ENCODE measurements at regions not wholly inside any gene's neighbourhood (a gene's known extent, or its start where the extent isn't known, plus 50 kb on each side); places are given as distances from the start of the nearest gene placed in this dataset.

DNA sequence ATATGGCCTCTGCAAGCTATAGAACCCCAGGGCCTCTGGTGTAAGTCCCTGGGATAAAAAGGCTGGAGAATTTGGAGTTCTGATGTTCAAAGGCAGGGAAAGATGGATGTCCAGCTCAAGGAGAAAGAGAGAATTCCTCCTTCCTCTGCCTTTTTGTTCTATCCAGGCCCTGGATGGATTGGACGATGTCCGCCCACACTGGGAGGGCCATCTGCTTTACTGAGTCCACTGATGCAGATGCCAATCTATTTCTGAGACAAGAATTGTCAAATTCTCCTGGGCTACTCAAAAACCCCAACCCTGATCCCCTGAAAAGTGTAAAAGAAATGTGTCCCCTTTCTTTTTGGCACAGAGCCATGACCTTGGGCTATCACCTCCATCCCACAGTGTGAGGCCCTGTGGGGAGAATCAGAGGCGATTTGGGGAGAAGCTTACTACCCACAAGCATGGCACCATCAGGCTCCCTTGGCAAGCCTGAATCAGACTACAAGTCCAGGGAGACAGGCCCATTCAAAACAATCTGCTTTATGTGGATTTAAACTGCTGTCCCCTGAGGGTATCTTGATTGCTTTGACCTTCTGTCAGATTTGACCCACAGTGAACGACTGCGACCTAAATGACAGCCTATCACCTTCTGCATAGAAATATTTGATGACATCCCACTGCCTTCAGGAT lies 334.0 kb downstream of the NUAK1 start:
- DNase-seq (ENCODE audit: low read depth in 2 of 2): no peak

DNA sequence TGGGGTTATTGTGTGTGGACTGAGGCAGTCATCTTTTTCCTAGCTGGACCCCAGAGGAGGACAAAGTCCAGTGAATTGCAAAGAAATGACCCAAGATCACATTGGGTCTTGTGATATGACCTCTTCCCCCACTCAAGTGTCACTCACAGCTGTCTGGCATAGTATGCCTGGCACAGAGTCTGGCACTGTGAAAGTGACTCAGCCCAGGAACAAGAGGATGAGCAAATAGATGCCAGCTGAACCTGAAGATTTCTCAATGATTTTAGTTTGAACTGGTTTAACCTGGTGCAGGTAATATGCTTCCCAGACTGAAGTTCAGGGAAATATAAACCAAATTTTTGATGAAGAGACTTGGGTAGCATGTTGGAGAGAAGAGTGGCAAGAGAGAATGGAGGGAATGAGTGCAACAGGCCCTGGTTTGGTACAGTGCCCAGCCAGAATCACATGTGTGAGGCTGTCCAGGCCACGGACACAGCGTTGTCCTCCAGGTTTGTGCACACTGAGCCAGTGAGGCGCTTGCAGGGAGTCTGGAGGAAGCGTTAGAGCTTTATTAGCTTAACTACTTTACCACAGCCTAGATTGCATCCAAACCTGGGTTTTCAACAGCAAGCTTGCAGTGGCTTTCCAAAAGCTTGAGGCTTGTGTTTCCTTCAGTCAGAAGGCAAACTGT lies 332.9 kb downstream of the NUAK1 start:
- DNase-seq (ENCODE audit: low read depth in 2 of 2): no peak

DNA sequence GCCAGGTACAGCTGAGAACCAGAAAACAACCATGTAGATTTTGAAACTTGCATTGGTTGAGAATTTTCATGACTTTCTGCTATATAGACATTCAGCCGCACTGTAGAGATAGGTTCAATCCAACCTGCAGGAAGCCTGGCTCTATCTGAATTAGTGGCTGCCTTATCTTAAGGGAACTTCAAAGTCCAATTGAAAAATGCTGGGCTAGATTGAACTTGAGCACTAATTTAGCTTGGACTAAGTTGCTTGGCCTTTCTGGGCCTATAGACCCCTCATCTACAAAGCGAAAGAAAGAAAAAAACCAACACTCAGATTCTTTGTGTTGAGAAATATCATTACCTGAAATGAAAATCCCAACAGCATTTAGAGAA lies 332.4 kb downstream of the NUAK1 start:
- DNase-seq (ENCODE audit: low read depth in 2 of 2): no peak

DNA sequence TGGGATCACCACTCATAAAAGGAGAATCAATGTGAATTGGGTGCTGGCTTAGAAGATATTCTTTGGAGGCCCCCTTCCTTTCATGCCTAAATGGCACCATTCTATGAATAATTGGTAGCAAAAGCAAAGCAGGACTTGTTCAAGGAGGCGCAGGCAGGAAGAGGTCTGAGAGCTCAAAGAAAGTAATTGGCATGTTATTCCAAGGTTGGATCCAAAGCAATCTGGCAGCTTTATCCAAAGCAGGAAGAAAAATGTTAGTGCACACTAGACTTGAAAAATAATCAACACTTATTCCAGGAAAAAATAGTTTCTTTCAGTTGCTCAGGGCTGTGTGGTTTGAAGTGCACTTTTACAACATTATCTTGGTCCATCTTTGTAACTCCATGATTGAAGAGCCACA lies 326.4 kb downstream of the NUAK1 start:
- DNase-seq (ENCODE audit: low read depth in 2 of 2): no peak

DNA sequence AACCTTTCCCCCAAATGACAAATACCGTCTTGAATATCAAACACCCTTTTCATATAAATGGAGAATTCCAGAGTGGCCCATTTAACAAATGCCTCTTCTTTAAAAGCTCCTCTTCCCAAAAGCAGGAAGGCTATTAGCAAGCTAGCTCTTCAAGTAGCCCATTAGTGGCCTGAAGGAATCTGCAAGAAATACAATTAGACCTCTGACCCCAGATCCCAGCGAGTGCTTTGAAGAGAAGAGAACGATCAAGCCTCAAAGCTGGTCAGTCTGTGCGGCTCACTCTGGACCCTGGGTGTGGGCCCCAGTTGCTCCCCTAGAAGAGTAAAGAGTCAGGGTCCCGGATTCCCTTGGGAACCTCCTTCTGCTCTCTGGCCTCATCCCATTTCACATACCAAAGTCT lies 325.6 kb downstream of the NUAK1 start:
- no peak for DNase-seq (ENCODE audit: low read depth in 2 of 2)

DNA sequence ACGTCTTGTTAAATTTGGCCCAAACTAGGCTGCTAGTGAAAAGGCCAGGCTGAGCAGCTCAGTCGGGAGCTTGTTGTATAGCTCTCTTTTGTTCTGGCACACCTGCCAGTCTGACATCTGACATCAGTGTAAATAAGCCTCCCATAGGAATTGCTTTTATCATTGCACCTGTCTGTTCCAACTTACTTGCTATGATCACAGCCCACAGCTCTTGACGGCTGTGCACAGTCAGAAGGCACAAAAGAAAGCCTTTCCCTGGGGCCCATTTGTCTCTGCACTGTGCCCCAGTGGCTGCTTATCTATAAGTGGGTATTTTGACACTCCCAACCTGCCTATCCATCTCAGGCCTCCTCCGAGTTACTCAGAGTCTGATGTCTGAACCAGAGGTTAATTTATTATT lies 324.5 kb downstream of the NUAK1 start:
- DNase-seq (ENCODE audit: low read depth in 2 of 2): no peak

DNA sequence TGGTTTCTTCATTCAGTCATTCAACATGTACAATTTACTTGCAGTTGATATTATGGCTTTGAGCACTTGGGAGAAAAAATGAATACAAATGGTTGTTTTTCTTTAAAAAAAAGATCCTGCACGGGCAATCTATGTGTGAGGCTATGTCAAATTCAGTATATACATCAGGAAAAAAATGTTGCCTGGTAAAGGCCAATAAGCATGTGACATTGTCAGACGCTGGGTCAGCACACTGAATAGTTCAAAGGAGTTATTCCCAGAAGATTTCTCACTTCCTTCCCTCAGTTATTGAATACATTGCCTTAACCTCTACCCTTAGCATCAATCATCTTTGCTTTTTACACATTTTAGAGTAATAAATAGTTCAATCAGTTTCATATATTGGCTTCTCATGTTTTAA lies 319.2 kb downstream of the NUAK1 start:
- DNase-seq (ENCODE audit: low read depth in 2 of 2): no peak

DNA sequence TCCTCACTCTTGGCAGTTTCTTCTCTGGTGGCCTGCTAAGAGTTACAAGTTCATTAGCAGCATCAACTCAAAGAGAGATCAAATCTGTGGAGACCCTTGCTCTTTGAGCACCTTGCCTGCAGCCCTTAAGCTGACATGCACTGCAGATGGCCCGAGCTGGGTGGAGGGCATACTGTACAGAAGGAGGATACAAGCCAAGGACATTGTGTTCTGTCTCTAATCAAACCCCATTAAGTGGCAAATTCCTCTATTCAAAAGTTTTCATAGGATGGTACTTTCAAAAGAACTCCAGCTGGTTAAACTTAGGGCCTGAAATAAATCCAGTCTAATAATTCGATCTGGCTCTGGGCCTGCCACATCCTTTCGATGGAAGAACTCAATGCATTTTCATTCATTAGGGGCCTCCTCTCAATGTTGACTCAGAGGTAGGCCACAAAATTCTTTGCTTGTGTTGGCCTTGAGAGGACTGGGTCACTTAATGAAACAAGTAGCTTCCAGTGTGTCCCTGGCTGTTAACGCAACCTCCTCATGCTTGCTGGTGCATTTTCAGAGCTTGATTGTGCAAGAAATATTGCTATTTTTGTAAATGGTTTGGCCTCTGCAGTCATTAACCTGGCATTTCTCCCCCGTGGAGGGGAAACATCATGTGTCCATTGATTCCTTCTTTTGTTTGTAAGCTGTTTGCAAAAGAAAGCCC lies 318.2 kb downstream of the NUAK1 start:
- DNase-seq (ENCODE audit: low read depth in 2 of 2): peak; percentile 53 to 54

DNA sequence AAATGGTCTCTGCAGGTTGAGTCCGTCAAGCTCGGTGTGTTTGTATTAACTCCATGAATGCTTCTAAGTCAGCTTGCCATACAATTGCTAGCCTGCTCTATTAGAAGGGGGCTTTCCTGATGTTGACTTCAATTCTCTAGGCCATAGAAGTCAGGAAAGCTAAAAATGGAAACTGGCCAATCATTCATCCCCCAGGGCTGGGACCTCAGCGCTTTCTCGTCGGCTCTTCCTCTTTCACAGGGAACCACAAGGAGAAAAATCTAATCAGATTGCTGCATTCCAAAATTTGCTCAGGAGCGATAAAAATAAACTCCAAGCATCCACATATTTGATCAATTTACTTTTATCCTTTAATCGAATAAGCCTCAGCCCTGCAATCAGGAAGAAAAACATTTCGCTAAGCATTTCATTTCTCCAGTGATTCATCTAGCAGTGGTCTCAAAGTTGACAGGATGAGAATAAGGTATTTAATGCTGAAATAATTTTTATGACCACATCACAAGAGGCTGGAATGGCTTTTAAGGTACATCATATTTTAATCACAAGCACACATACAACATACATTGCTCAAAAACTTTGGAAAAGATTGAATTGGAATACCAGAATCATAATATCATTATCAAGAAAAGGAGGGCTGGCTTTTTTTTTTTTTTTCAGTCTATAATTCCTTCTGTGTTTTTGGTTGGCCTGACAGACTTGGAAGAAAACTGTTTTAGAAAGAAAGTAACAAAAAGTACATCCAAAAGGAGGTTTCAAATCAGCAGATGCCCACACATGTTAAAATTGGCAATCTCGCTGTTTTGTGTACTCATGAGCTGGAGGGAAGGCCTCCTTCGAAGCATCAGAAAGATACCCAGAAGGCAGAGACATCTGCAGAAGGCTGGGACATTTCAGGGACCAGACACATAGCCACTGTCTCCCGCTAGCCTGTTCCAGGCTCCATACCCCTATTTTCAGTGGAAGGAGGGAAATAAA lies 316.3 kb downstream of the NUAK1 start:
- DNase-seq (ENCODE audit: low read depth in 2 of 2): peak; percentile 77 to 78

DNA sequence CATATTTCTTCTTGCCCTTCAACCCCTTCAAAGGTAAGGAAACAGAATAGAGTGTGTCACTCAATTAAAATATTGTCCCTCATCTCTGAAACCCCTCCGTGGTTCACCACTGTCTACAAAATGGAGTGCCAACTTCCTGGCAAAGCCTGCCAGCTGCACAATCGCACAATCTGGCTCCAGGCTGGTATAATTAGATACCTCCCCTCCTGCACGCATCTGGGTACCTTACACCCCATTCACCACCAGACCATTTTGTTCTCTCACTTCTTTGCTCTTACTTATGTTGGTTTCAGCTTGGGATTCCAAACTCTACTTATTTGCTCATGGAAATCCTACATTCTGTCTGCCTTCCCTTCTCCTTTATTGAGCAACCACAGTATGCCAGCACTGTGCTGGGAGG lies 314.9 kb downstream of the NUAK1 start:
- no peak for DNase-seq (ENCODE audit: low read depth in 2 of 2)

DNA sequence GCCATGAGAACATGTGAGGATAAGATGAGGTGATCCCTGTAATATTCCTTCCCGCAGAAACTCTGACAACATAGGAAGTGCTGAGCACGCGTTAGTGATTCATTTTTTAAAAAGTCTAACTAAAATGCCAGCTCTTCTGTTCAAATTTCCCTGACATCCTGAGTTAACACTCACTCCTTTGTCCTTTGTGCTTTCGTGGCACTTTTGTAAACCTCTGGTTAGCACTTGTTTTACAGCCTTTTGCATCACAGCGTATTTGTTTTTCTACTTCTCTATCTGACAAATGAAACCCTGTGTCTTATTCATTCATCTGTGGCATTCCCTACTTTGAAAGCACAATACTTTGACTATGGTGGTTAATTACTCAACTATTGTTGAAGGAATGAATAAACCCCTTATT lies 313.6 kb downstream of the NUAK1 start:
- DNase-seq (ENCODE audit: low read depth in 2 of 2): no peak

DNA sequence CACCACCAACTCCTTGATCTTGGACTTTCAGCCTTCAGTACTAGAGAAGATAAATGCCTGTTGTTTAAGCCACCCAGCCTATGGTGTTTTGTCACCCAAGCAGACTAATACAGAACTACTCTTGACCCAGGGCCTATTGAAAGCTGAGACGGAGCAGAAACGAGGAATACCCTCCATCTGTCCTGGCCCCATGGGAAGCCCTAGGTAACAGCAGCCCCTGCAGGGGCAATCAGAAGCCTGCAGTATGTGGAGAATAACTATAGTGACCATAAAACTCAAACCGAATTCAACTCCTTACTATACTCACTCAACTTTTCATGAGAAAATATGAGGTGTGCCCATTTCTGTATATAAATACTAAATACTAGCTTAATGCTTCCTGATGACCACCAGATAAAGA lies 307.4 kb downstream of the NUAK1 start:
- no peak for DNase-seq (ENCODE audit: low read depth in 2 of 2)

DNA sequence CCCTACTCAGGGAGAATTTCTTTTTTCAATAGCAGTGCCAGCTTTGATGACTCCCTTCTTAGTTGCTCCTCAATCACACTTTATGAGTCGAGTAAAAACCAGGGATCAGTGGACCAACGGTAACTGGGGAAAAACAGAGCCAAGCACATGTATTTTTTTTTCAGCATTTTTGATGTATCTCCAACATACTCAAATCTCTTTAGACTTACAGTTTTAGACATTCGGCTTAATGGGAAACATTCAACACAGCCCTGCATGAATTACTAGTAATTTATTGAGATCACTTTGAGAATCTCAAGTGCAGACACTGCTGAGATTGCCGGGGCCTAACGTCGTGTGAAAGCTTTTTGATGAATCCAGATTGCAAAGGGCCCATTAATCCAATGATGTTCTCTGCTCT lies 306.7 kb downstream of the NUAK1 start:
- DNase-seq (ENCODE audit: low read depth in 2 of 2): no peak

DNA sequence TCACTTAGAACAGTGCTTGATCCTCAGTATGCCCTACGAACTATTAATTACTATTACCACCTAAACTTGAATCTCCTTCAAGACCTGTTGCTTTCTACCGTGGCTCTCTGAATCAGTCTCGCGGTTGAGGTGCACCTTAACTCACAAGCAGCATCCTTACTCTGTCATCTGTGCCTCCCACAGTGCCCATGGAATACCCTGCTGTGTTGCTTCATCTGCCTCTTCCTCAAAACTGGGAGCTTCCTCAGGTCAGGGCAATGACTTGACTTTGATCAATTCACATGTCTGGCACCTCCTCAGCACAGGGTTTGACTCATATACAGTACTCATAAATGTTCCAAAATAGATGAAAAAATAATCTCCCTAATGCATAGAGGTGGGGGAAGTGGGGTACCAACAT lies 305.9 kb downstream of the NUAK1 start:
- DNase-seq (ENCODE audit: low read depth in 2 of 2): no peak

DNA sequence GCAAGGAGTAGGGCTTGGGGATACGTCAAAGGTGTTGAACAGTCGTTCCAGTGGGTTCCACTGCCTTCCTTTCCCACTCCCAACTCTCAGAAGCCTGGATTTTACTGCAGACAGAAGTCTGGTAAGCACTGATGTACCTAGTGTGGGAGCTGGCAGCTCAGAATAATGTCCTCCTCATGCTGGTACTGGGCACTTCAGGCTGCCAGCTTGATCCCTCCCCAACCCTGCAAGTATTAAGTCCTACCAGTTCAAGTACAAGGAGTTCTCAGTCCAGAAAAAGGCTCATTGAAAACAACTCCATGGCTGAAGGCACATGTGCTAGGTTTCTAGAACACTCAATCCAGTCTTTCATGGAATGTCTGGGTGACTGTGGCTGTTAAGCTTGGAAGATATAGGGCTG lies 304.3 kb downstream of the NUAK1 start:
- DNase-seq (ENCODE audit: low read depth in 2 of 2): no peak

DNA sequence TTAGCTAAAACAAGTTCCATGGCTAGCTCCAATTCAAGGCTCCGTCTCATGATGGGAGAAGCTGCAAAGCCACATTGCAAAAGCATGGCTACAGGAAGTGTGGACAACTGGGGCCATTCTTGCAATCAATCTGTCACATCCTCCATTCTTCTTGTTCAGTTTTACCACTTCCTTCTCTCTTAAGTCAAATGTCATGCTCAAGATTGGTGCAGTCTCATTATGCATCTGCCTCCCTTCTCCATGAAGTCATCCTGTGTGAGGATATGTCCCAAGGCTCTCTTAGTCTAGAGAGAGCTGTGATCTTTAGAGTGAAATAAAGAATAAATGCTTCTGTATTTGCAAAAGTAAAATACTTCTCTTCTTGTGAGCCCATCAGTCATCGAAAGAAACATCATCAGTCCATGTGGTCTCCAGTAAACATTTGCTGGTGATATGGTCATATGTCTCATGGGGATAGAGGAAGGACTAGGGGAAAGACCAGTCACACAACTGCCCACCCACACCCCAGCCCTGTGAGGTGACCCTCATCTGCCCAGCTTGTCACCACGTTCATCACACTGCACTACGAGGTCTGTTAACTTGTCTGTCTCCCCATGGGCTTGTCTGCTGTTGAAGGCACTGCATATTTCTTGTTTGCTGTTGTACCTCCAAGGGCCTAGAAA lies 303.0 kb downstream of the NUAK1 start:
- no peak for DNase-seq (ENCODE audit: low read depth in 2 of 2)

DNA sequence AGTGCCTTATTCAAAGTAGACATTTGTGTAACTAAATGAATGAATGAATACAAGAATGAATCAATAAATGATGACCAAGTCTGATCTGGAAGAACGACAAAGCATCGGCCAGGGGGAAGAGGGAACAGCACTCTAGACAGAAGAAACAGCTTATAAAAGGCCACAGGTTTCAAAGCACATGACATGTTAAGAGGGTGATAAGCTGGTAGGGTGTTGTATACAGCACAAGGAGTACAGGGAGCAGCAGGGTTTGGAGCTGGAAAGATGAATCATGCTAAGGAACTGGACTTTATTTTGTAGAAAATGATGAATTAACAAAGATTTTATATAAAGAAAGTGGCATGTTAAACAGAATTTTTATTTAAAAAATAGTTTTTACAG lies 302.5 kb downstream of the NUAK1 start:
- DNase-seq (ENCODE audit: low read depth in 2 of 2): no peak

DNA sequence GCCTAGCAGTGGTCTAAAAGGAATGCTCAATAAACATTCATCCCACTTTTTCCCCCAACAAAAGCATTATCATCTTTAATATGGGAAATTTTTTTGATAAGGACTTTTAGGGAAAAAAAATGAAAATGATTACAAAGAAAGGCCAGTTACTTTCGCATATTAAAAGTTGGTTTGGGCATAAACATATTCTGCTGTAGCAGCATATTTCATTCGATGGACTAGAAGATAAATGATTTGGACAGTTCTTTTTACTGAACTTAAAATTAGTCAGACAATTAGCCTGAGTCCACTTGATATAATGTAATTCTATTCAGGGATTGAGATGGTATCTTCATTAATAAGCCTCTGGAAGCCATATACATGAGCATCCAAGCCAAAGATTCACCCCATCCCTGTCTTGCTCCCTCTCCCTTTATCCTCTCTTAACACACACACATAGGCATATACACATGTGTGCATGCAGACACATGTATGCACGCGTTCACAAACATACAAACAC lies 299.1 kb downstream of the NUAK1 start:
- no peak for DNase-seq (ENCODE audit: low read depth in 2 of 2)

DNA sequence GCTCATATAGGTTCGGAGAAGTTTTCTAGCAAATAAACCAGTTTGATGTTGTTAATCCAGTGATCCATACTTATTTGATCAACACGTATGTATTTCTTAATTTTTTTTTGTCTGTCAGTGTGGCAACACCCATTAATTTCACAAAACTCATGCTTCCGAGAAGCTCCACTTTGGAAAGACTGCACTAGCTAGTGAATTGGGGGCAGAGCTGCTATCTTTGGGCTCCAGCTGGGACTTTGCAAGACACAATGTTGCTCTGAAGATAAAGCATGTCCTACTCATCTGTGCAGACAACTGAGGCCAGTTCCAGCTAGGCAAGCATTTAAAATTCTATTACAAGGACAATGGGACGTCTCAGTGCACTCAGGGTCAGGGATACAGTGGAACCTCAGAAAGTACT lies 298.4 kb downstream of the NUAK1 start:
- DNase-seq (ENCODE audit: low read depth in 2 of 2): no peak

DNA sequence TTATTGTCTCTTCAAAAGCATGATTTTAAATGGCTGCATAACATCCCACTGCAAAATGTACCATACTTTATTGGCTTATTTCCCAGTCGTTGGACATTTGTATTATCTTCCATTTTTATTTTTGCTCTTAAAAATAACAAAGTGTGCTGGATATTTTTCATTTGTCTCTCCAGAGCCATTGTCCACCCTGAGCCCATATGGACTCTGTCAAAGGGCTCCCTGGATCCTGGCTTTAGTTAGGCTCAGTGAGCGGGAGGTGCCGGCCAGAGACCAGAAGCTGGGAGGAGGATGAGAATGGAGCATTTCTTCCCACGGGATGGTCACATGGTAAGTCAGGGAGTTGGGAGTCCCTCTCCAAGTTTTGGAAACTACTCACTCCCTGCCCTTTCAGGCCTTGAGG lies 296.9 kb downstream of the NUAK1 start:
- no peak for DNase-seq (ENCODE audit: low read depth in 2 of 2)

DNA sequence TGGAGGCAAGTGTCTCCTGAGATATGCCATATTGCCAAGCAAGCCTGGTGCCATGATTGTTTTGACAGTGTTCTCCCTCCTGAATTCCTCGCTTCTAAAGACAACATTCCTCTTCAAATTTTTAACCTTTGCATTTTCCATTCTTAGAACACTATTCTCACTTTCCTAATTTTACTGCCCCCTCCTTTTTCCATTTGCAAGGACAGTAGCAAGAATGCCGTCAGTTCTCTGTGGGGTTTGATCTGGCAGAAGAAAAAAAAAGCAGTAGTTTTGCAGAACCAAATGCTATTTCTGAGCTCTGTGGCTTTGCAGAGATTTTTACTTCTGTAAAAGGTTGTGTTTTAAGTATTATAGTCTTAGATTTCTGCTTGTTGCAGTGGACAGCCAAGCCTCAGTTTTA lies 295.2 kb downstream of the NUAK1 start:
- no peak for DNase-seq (ENCODE audit: low read depth in 2 of 2)

All from fibroblast of skin of left biceps (primary cell).